WTC11 (cell line): ENCODE measurements at regions not wholly inside any gene's neighbourhood (a gene's known extent, or its start where the extent isn't known, plus 50 kb on each side); places are given as distances from the start of the nearest gene placed in this dataset.

Experiments
- ATAC-seq: fragments of 200-7000 bp; cut with Tn5 transposase; 2 replicates; pipeline ENCODE4 v1.10.0; 2021; ENCODE audit warnings: mild to moderate bottlenecking, moderate library complexity
- CTCF ChIA-PET: fragments of 300-600 bp; sonication (Branson Sonifier 250); formaldehyde crosslinking; loops from one replicate; lab custom pipeline; 2021; ENCODE audit warnings: antibody characterized with exemption; lab: Charles Lee
- POLR2A ChIA-PET: fragments of 350-600 bp; sonication (Branson Sonifier 250); formaldehyde crosslinking; loops from one replicate; lab custom pipeline; 2021; ENCODE audit warnings: antibody characterized with exemption; lab: Charles Lee
- DNase-seq: peaks from one replicate; pipeline ENCODE4 v3.0.0; 2021; ENCODE audit warnings: low spot score
- H3K27ac Mint-ChIP-seq: 2 replicates; pipeline ENCODE4 v1.8.0; 2021; ENCODE audit warnings: mixed read lengths
- H3K27me3 Mint-ChIP-seq: 2 replicates; pipeline ENCODE4 v1.8.0; 2021; ENCODE audit warnings: low read depth, mild to moderate bottlenecking, moderate library complexity, mixed read lengths
- H3K36me3 Mint-ChIP-seq: 2 replicates; pipeline ENCODE4 v1.8.0; 2021; ENCODE audit warnings: mixed read lengths
- H3K4me1 Mint-ChIP-seq: 2 replicates; pipeline ENCODE4 v1.8.0; 2022; ENCODE audit warnings: mixed read lengths
- H3K4me3 Mint-ChIP-seq: 2 replicates; pipeline ENCODE4 v1.8.0; 2021; ENCODE audit warnings: mild to moderate bottlenecking, moderate library complexity, mixed read lengths
- H3K9me3 Mint-ChIP-seq: 2 replicates; pipeline ENCODE4 v1.8.0; 2021; ENCODE audit warnings: mixed read lengths
- ELF4 ChIP-seq: sonication (generic); formaldehyde crosslinking; IDR thresholded peaks from 2 replicates; pipeline ENCODE4 v1.8.1; 2022; ENCODE audit warnings: low read depth, mild to moderate bottlenecking, moderate library complexity, missing genetic modification reagents
- NR1H2 ChIP-seq: sonication (generic); formaldehyde crosslinking; IDR thresholded peaks from 2 replicates; pipeline ENCODE4 v1.9.0; 2021; ENCODE audit warnings: mild to moderate bottlenecking, moderate library complexity, missing genetic modification reagents
- RORB ChIP-seq: fragments of 250-450 bp; sonication (Bioruptor Pico); IDR thresholded peaks from 2 replicates; pipeline ENCODE4 v1.9.0; 2021; ENCODE audit warnings: mild to moderate bottlenecking
- TEAD4 ChIP-seq: sonication (generic); formaldehyde crosslinking; IDR thresholded peaks from 2 replicates; pipeline ENCODE4 v1.8.0; 2022; ENCODE audit warnings: mild to moderate bottlenecking, missing genetic modification reagents
- ZNF138 ChIP-seq: sonication (generic); formaldehyde crosslinking; conservative IDR thresholded peaks from 2 replicates; pipeline ENCODE4 v1.8.1; 2022; ENCODE audit warnings: mild to moderate bottlenecking, moderate library complexity, missing genetic modification reagents
- TF ChIP-seq, protein P1 (sequence below): sonication (generic); formaldehyde crosslinking; IDR thresholded peaks from 2 replicates; pipeline ENCODE4 v1.8.0; 2023; ENCODE audit warnings: missing genetic modification reagents, mild to moderate bottlenecking, borderline replicate concordance
- TF ChIP-seq, protein P2 (sequence below): fragments of 250-450 bp; sonication (Bioruptor Pico); IDR thresholded peaks from 2 replicates; pipeline ENCODE4 v1.8.0; 2021; ENCODE audit warnings: mild to moderate bottlenecking
- TF ChIP-seq, protein P3 (sequence below): sonication (generic); formaldehyde crosslinking; IDR thresholded peaks from 2 replicates; pipeline ENCODE4 v1.8.1; 2022; ENCODE audit warnings: mild to moderate bottlenecking, moderate library complexity, missing genetic modification reagents
- TF ChIP-seq, protein P4 (sequence below): fragments of 250-450 bp; sonication (Bioruptor Pico); conservative IDR thresholded peaks from 2 replicates; pipeline ENCODE4 v1.9.0; 2021; ENCODE audit warnings: mild to moderate bottlenecking
- TF ChIP-seq, protein P5 (sequence below): sonication (generic); formaldehyde crosslinking; IDR thresholded peaks from 2 replicates; pipeline ENCODE4 v1.8.0; 2022; ENCODE audit warnings: mild to moderate bottlenecking, missing genetic modification reagents
- TF ChIP-seq, protein P6 (sequence below): fragments of 200-600 bp; IDR thresholded peaks from 2 replicates; pipeline ENCODE4 v1.8.0; 2022; ENCODE audit warnings: antibody characterized with exemption
- TF ChIP-seq, protein P7 (sequence below): sonication (generic); formaldehyde crosslinking; conservative IDR thresholded peaks from 2 replicates; pipeline ENCODE4 v1.8.1; 2023; ENCODE audit warnings: mild to moderate bottlenecking, low read depth, missing genetic modification reagents, moderate library complexity
- TF ChIP-seq, protein P8 (sequence below): fragments of 250-450 bp; sonication (Bioruptor Pico); IDR thresholded peaks from 2 replicates; pipeline ENCODE4 v1.9.0; 2021; ENCODE audit warnings: mild to moderate bottlenecking

DNA sequence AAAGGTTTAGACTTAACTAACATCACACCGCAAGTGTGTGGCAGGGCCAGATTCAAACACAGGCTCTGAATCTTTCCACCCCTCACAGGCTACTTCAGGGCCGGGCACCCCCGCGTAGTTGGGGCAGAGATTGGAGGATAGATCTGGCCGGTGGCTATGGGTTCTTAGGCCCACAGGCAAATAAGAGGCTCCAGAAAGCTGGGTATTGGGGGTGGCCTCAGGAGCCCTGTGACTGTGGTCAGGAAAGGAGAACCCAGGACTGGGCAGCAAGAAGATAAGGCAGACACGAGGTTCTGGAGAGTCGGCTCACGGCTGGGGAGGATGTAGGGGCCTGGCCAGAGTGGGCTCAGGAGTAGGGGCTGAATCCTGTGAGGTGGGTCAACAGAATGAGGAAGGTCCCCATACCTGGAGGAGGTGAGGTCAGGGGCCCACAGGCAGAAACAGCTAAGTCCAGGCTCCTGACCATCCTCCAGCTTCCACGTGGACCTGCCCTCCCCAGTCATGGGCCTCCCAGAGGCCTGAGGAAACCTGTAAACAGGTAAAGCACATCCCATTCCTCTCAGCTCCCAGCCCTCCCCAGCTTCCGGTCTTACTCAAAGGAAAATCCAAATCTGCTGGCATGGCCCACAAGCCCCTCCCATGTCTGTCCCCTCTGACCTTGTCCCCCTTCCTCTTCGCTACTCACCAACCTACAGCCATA, 306.2 kb downstream of the MATN1 start (continued):
- TF ChIP-seq, protein P1, sequence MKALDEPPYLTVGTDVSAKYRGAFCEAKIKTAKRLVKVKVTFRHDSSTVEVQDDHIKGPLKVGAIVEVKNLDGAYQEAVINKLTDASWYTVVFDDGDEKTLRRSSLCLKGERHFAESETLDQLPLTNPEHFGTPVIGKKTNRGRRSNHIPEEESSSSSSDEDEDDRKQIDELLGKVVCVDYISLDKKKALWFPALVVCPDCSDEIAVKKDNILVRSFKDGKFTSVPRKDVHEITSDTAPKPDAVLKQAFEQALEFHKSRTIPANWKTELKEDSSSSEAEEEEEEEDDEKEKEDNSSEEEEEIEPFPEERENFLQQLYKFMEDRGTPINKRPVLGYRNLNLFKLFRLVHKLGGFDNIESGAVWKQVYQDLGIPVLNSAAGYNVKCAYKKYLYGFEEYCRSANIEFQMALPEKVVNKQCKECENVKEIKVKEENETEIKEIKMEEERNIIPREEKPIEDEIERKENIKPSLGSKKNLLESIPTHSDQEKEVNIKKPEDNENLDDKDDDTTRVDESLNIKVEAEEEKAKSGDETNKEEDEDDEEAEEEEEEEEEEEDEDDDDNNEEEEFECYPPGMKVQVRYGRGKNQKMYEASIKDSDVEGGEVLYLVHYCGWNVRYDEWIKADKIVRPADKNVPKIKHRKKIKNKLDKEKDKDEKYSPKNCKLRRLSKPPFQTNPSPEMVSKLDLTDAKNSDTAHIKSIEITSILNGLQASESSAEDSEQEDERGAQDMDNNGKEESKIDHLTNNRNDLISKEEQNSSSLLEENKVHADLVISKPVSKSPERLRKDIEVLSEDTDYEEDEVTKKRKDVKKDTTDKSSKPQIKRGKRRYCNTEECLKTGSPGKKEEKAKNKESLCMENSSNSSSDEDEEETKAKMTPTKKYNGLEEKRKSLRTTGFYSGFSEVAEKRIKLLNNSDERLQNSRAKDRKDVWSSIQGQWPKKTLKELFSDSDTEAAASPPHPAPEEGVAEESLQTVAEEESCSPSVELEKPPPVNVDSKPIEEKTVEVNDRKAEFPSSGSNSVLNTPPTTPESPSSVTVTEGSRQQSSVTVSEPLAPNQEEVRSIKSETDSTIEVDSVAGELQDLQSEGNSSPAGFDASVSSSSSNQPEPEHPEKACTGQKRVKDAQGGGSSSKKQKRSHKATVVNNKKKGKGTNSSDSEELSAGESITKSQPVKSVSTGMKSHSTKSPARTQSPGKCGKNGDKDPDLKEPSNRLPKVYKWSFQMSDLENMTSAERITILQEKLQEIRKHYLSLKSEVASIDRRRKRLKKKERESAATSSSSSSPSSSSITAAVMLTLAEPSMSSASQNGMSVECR (CRISPR knock-in tag), result no peak
- TF ChIP-seq ELF4, result no peak
- TF ChIP-seq, all 79 proteins: peak for 0

DNA sequence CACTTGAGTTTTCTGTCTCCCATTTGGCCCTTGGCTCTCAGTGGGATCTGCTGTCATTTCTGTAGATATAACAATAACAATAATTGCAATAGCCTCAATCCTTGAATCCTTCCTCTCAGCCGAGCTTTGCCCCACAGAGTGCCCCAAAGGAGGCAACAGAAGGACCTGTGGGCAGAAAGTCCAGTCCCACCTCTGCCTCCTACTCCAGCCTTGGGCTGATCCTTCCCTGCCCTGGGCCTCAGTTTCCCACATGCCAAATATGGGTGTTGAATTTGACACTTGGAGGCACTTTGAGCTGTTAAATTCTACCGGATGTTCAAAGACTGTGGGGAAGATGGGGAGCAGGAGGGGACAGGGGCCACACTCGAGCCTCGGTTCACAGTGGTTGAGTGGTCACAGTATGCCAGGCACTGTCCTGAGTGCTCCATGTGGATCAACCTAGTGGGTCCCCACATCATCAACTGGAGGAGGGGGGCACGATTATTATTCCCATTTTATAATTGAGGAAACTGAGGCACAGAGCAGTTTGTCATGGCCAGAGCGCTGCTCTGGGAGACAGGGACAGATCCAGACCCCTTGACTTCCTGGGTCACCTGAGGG, 307.1 kb downstream of the MATN1 start:
- DNase-seq (no peak), ATAC-seq (no peak)
- Mint-ChIP-seq H3K27me3 (no peaks in the 10 kb centered on the region; the same call in 1 of the 2 replicates), H3K4me3 (no peak overlapping the region), H3K36me3 (no peaks in the 10 kb centered on the region), H3K9me3 (no peaks in the 10 kb centered on the region), H3K27ac (no peak overlapping the region), H3K4me1 (0 out of 2 replicates have a peak, but pooled peaks cover 3% of the 10 kb centered on the region)
- ChIA-PET POLR2A (no interaction called here), CTCF (interaction anchor here (1.4 to 1.8 kb wide), 2 partner anchors 36 to 269 kb away, joined by 5 to 7 read pairs; no protein-coding TSS in a partner anchor)
- TF ChIP-seq, protein P2, sequence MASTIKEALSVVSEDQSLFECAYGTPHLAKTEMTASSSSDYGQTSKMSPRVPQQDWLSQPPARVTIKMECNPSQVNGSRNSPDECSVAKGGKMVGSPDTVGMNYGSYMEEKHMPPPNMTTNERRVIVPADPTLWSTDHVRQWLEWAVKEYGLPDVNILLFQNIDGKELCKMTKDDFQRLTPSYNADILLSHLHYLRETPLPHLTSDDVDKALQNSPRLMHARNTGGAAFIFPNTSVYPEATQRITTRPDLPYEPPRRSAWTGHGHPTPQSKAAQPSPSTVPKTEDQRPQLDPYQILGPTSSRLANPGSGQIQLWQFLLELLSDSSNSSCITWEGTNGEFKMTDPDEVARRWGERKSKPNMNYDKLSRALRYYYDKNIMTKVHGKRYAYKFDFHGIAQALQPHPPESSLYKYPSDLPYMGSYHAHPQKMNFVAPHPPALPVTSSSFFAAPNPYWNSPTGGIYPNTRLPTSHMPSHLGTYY, result no peak
- TF ChIP-seq, protein P3, sequence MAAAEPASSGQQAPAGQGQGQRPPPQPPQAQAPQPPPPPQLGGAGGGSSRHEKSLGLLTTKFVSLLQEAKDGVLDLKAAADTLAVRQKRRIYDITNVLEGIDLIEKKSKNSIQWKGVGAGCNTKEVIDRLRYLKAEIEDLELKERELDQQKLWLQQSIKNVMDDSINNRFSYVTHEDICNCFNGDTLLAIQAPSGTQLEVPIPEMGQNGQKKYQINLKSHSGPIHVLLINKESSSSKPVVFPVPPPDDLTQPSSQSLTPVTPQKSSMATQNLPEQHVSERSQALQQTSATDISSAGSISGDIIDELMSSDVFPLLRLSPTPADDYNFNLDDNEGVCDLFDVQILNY, result no peak
- TF ChIP-seq, protein P4, sequence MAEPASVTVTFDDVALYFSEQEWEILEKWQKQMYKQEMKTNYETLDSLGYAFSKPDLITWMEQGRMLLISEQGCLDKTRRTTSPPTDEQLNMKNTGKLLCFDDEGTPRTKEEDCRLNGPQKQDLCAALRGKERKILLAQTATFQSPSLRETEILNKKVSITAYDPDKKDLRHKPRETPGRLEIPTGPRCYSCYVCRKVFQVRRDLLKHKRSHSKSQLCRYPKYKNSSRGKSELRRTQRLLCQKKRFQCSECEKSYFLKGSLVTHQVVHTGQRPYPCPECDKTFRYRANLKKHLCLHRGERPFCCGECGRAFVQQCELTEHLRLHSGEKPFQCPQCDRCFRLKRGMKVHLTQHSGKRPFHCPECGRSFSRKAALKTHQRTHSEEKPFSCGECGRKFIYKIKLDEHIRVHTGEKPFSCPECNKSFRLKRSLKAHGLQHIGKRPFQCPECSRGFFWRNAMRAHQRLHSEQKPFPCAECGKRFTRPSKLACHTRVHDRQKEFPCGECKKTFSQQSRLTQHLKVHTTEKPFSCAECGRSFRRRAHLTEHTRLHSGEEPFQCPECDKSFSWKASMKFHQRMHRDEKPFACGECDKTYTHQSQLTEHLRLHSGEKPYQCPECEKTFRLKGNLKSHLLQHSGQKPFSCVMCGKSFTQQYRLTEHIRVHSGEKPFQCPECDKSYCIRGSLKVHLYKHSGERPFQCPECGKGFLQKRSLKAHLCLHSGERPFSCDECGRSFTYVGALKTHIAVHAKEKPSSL (CRISPR knock-in tag), result no peak
- no peak for TF ChIP-seq RORB (CRISPR knock-in tag)
- no peak for TF ChIP-seq TEAD4
- no peak for TF ChIP-seq NR1H2 (CRISPR knock-in tag)
- TF ChIP-seq, protein P5, sequence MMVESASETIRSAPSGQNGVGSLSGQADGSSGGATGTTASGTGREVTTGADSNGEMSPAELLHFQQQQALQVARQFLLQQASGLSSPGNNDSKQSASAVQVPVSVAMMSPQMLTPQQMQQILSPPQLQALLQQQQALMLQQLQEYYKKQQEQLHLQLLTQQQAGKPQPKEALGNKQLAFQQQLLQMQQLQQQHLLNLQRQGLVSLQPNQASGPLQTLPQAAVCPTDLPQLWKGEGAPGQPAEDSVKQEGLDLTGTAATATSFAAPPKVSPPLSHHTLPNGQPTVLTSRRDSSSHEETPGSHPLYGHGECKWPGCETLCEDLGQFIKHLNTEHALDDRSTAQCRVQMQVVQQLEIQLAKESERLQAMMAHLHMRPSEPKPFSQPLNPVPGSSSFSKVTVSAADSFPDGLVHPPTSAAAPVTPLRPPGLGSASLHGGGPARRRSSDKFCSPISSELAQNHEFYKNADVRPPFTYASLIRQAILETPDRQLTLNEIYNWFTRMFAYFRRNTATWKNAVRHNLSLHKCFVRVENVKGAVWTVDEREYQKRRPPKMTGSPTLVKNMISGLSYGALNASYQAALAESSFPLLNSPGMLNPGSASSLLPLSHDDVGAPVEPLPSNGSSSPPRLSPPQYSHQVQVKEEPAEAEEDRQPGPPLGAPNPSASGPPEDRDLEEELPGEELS (CRISPR knock-in tag), result no peak
- TF ChIP-seq, protein P6, sequence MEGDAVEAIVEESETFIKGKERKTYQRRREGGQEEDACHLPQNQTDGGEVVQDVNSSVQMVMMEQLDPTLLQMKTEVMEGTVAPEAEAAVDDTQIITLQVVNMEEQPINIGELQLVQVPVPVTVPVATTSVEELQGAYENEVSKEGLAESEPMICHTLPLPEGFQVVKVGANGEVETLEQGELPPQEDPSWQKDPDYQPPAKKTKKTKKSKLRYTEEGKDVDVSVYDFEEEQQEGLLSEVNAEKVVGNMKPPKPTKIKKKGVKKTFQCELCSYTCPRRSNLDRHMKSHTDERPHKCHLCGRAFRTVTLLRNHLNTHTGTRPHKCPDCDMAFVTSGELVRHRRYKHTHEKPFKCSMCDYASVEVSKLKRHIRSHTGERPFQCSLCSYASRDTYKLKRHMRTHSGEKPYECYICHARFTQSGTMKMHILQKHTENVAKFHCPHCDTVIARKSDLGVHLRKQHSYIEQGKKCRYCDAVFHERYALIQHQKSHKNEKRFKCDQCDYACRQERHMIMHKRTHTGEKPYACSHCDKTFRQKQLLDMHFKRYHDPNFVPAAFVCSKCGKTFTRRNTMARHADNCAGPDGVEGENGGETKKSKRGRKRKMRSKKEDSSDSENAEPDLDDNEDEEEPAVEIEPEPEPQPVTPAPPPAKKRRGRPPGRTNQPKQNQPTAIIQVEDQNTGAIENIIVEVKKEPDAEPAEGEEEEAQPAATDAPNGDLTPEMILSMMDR, result no peak
- TF ChIP-seq ZNF138 (CRISPR knock-in tag), result no peak
- TF ChIP-seq, protein P7, sequence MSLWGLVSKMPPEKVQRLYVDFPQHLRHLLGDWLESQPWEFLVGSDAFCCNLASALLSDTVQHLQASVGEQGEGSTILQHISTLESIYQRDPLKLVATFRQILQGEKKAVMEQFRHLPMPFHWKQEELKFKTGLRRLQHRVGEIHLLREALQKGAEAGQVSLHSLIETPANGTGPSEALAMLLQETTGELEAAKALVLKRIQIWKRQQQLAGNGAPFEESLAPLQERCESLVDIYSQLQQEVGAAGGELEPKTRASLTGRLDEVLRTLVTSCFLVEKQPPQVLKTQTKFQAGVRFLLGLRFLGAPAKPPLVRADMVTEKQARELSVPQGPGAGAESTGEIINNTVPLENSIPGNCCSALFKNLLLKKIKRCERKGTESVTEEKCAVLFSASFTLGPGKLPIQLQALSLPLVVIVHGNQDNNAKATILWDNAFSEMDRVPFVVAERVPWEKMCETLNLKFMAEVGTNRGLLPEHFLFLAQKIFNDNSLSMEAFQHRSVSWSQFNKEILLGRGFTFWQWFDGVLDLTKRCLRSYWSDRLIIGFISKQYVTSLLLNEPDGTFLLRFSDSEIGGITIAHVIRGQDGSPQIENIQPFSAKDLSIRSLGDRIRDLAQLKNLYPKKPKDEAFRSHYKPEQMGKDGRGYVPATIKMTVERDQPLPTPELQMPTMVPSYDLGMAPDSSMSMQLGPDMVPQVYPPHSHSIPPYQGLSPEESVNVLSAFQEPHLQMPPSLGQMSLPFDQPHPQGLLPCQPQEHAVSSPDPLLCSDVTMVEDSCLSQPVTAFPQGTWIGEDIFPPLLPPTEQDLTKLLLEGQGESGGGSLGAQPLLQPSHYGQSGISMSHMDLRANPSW, result no peak
- TF ChIP-seq, protein P8, sequence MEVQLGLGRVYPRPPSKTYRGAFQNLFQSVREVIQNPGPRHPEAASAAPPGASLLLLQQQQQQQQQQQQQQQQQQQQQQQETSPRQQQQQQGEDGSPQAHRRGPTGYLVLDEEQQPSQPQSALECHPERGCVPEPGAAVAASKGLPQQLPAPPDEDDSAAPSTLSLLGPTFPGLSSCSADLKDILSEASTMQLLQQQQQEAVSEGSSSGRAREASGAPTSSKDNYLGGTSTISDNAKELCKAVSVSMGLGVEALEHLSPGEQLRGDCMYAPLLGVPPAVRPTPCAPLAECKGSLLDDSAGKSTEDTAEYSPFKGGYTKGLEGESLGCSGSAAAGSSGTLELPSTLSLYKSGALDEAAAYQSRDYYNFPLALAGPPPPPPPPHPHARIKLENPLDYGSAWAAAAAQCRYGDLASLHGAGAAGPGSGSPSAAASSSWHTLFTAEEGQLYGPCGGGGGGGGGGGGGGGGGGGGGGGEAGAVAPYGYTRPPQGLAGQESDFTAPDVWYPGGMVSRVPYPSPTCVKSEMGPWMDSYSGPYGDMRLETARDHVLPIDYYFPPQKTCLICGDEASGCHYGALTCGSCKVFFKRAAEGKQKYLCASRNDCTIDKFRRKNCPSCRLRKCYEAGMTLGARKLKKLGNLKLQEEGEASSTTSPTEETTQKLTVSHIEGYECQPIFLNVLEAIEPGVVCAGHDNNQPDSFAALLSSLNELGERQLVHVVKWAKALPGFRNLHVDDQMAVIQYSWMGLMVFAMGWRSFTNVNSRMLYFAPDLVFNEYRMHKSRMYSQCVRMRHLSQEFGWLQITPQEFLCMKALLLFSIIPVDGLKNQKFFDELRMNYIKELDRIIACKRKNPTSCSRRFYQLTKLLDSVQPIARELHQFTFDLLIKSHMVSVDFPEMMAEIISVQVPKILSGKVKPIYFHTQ, result no peak
